Skeletal muscle tissue (tissue), 3 donors: ENCODE measurements at regions not wholly inside any gene's neighbourhood (a gene's known extent, or its start where the extent isn't known, plus 50 kb on each side); places are given as distances from the start of the nearest gene placed in this dataset.

Source experiments
- H3K27ac ChIP-seq: one replicate; pipeline ENCODE4 v1.7.0; 2013; ENCODE audit warnings: mild to moderate bottlenecking, low read depth, low read length, inconsistent platforms
- H3K27me3 ChIP-seq, 3 donors: one replicate each; pipeline ENCODE4 v1.7.0; 2013; ENCODE audit warnings: low read length in 3 of 3; ENCODE audit not compliant: control insufficient read depth in 3 of 3, insufficient read depth in 3 of 3
- H3K36me3 ChIP-seq, 3 donors: one replicate each; pipeline ENCODE4 v1.7.0; 2013; ENCODE audit warnings: low read length in 3 of 3; ENCODE audit not compliant: control insufficient read depth in 3 of 3, insufficient read depth in 3 of 3
- H3K4me1 ChIP-seq, 3 donors: one replicate each; pipeline ENCODE4 v1.7.0; 2013; ENCODE audit warnings: low read length in 3 of 3, mild to moderate bottlenecking in 3 of 3; ENCODE audit not compliant: control insufficient read depth in 3 of 3, insufficient read depth in 3 of 3
- H3K4me3 ChIP-seq, 3 donors: one replicate each; pipeline ENCODE4 v1.7.0; 2013; ENCODE audit warnings: low read length in 3 of 3
- H3K9ac ChIP-seq, 3 donors: one replicate each; pipeline ENCODE4 v1.7.0; 2013; ENCODE audit warnings: low read length in 3 of 3, mild to moderate bottlenecking in 3 of 3, moderate library complexity in 2 of 3, low read depth in 1 of 3
- H3K9me3 ChIP-seq, 3 donors: one replicate each; pipeline ENCODE4 v1.7.0; 2013; ENCODE audit warnings: low read length in 3 of 3; ENCODE audit not compliant: control insufficient read depth in 3 of 3
- donor health status: Osteomylitis.

DNA sequence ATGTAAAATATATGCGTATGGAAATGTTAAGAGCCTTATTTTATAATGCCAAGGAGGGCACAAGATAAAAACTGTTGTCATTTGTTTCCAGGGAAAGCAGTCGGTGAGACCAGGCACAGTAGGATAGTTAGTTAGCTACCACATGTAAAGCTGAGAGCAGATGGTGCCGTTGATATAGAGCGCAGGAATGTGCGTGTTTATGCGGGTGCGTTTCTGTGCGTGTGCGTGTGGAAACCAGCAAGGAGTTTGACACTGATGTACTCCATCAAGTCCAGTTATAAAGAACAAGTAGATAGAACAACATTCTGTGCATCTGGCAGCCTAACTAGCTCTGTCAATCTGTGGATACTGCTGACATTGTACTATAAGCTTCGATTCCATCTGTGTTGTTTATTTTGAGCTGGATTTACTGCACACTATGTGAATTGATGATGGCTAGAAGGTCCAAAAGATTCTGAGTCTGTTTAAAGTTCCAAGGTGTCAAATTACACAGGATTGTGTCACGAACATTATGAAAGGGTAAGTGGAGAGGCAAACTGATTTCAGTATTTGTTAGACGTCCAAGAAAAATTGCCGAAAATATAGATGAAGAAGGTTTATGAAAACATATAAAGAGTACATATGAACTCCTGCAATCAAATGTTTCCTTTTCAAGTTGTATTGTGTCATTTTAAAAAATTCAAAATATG is 494.9 kb upstream of the MEF2C start:
- Histone ChIP-seq H3K27me3 (no peaks in the 10 kb centered on the region), H3K9me3 (no peaks in the 10 kb centered on the region), H3K4me1 (no peaks in the 10 kb centered on the region)

DNA sequence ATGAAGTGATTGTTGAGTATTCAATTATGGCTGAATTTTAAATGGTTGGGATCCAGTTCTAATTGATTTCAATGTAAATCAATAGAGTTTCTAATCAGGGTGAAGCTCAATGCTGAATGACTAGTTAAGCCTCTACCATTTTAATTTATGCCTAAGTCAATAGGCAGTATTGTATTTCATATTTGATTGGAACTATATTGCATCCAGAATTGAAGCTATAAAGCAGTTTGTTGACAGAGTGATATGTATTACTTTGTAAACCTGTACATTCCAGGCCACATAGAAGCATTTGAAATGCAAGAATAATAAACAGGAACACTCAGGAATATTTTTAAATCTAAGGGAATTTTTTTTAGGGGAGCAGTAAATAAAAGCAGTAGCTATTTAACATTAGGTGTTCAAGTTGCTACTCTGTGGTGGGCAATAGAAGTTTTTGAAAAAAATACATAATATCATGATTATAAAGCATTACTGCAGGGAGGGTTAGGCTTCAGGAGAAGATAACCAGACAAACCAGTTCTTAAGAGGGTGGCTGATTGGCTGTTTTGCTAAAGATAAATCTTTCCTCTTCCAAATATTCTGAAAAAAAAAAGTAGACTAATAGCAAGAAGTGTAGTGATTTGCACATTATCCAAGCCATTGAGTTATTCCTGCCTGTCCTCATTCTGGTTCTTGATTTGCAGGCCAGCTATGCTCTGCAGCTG is 492.0 kb upstream of the MEF2C start:
- no peaks in the 10 kb centered on the region for H3K27me3 ChIP-seq
- no peaks in the 10 kb centered on the region for H3K36me3 ChIP-seq
- H3K27ac ChIP-seq, result no peak overlapping the region
- no peak overlapping the region for H3K9ac ChIP-seq
- no peak overlapping the region for H3K4me3 ChIP-seq
- no peaks in the 10 kb centered on the region for H3K9me3 ChIP-seq
- no peaks in the 10 kb centered on the region for H3K4me1 ChIP-seq

More for the DNA sequence above, 494.9 kb upstream of the MEF2C start:
- H3K27ac ChIP-seq, result no peak overlapping the region
- no peak overlapping the region for H3K4me3 ChIP-seq
- no peak overlapping the region for H3K9ac ChIP-seq
- no peaks in the 10 kb centered on the region for H3K36me3 ChIP-seq

DNA sequence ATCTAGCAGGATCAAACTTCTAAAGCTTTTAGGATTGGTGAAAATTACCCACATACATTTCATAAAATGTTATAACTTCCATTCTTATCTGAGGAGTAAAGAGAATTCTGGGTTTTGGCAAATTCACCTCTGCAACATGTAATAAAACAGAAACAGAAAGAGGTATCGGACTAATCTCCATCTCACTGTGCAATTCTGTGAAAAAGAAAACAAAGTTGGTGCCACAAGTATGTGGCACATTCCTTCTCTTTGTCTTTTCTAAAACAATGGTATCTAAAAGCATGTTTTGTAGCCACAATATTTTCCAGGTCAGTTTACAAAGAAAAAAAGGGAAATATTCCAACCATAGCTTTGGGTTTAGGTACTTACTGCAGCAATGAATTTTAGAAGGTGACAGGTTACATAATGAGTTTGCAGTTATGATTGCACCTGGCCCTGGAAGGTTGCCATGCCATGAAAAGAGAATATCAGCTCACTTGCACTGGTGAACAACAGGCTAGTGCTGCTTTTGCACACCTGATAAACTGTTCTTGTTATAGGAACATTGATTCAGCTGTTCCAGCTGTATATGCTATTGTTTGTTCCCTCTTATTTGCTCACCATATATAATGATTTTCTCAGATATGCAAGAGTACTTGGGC is 491.3 kb upstream of the MEF2C start:
- Histone ChIP-seq H3K27me3 (no peaks in the 10 kb centered on the region), H3K9ac (no peak overlapping the region), H3K9me3 (no peaks in the 10 kb centered on the region), H3K4me1 (no peaks in the 10 kb centered on the region), H3K36me3 (no peaks in the 10 kb centered on the region), H3K27ac (no peak overlapping the region), H3K4me3 (no peak overlapping the region)

DNA sequence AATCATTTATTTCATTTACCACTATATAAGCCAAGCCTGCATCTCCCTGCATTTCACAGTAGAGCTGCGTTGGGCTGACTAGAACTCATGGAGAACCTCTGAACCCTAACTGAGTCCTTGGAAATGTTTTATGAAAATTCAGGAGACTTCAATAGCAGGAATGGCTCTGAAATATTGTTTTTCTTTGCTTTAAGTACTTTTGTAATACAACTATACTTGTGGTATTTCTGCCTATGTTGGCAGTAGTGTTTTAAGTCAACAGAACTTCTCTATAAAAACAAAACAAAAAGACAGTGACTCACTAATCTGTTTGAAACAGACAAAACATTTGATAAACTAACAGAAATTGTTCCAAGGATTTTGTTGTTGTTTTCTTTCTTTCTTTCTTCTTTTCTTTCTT is 489.2 kb upstream of the MEF2C start:
- no peaks in the 10 kb centered on the region for H3K27me3 ChIP-seq
- no peak overlapping the region for H3K27ac ChIP-seq
- no peaks in the 10 kb centered on the region for H3K4me1 ChIP-seq
- no peaks in the 10 kb centered on the region for H3K36me3 ChIP-seq
- no peak overlapping the region for H3K9ac ChIP-seq
- no peaks in the 10 kb centered on the region for H3K9me3 ChIP-seq
- no peak overlapping the region for H3K4me3 ChIP-seq

DNA sequence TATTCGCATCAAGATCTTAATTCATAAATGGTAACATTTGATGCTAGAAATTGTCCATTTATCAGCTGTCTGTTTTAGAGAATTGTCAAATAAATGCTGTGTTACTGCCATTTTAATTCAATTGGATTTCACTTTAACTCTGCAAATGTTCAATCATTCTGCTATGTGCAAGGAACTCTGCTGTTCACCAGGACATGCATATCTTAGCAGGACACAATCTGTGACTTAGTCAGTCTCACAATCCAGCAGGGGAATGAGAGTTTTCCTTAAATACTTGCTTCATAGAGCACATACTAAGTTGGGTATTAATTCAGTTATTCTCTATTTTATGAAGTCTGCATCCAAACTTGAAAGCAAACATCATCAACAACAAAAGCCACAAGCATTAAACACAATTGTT is 488.7 kb upstream of the MEF2C start:
- H3K27ac ChIP-seq, result no peak overlapping the region
- H3K4me3 ChIP-seq, result no peak overlapping the region
- no peaks in the 10 kb centered on the region for H3K36me3 ChIP-seq
- H3K4me1 ChIP-seq, result no peaks in the 10 kb centered on the region
- no peaks in the 10 kb centered on the region for H3K27me3 ChIP-seq
- H3K9me3 ChIP-seq, result no peaks in the 10 kb centered on the region
- no peak overlapping the region for H3K9ac ChIP-seq

DNA sequence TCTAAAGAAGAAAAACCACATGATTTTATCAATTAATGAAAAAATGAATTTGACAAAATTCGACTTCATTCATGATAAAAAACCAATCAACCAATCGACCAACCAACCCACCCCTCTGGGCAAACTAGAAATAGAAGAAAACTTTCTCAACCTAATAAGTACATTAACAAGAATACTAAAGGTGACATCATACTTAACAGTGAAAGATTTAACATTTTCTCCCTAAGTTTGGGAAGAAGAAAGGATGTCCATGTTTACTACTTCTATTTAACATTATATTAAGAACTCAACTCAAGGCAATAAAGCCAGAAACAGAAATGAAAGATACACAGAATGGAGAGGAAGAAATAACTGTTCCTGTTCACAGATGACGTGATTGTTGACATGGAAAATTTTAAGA is 476.1 kb upstream of the MEF2C start:
- H3K36me3 ChIP-seq, result no peaks in the 10 kb centered on the region
- no peak overlapping the region for H3K9ac ChIP-seq
- H3K27ac ChIP-seq, result no peak overlapping the region
- no peaks in the 10 kb centered on the region for H3K4me1 ChIP-seq
- H3K27me3 ChIP-seq, result no peaks in the 10 kb centered on the region
- no peaks in the 10 kb centered on the region for H3K9me3 ChIP-seq
- H3K4me3 ChIP-seq, result no peak overlapping the region

DNA sequence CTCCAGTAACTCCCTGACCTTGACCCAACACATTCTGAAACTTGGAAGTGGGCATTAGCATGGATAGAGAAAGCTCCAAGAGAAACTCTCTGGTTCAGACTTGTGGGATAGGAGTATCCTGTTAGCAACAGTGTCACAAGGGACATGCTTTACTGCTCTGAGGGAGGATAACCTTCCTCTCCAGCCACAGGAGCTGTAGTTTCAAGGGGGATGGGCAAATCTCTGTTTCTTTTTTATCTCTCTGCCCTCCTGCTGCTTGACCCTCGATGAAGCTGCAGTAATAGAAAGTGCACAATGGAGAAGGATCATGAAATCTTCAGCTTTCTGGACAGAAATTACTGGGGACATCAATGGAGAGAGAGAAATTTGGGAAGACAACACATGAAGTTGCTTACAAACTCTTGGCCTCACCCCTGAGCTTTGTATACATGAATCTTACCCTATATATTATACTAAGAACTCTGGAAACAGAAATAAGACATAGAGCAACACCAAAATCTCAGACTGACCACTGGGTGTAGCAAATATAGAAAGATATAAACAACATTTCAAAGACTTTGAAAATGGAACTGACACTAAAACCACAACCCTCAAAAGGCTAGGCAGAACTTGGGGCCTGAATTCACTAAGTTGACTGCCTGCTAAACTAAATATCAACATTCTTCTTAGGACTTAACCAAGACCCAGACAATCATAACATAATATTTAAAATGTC is 471.0 kb upstream of the MEF2C start:
- H3K4me1 ChIP-seq, result no peaks in the 10 kb centered on the region
- no peak overlapping the region for H3K4me3 ChIP-seq
- H3K27me3 ChIP-seq, result no peaks in the 10 kb centered on the region
- no peak overlapping the region for H3K9ac ChIP-seq
- no peak overlapping the region for H3K27ac ChIP-seq
- H3K9me3 ChIP-seq, result no peaks in the 10 kb centered on the region
- H3K36me3 ChIP-seq, result no peaks in the 10 kb centered on the region

DNA sequence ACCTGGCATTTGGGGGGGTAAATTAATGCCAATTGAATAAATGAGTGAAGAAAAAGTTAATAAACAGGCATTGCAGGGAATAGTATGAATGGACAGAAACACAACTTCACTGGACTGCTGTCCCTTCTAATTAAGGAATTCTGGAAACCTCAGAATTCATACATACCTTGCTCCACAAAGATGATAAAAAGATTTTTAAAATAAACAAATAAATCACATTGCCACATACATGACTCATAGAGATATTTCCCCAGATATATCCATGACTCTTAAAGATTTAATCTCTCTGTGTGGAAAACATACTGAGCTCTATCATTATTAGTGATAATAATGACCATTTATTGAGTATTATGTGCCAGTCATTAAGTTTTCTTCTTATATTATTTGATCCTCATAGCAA is 469.0 kb upstream of the MEF2C start:
- Histone ChIP-seq H3K27me3 (no peaks in the 10 kb centered on the region), H3K4me1 (no peaks in the 10 kb centered on the region), H3K27ac (no peak overlapping the region), H3K9me3 (no peaks in the 10 kb centered on the region), H3K36me3 (no peaks in the 10 kb centered on the region), H3K4me3 (no peak overlapping the region), H3K9ac (no peak overlapping the region)

DNA sequence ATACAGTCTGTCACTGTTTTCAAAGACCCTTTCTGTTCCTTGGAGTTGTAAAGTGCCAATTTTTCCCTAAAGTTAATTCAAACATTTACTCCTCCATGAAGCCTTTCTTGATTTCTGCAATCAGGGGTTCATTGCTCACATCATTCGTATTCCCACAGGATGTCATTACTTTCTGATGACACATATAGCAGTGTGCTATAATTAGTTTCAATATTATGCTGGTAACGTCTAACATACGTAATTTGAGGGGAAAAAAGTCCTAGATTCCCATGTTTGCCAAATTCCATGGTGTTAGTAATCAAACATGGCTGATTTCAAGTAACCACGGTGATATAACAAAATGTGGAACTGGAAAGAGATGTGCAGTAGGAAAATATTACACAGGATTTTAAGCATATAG is 468.2 kb upstream of the MEF2C start:
- Histone ChIP-seq H3K9me3 (no peaks in the 10 kb centered on the region), H3K4me1 (no peaks in the 10 kb centered on the region), H3K36me3 (no peaks in the 10 kb centered on the region), H3K27ac (no peak overlapping the region), H3K27me3 (no peaks in the 10 kb centered on the region), H3K4me3 (no peak overlapping the region), H3K9ac (no peak overlapping the region)

DNA sequence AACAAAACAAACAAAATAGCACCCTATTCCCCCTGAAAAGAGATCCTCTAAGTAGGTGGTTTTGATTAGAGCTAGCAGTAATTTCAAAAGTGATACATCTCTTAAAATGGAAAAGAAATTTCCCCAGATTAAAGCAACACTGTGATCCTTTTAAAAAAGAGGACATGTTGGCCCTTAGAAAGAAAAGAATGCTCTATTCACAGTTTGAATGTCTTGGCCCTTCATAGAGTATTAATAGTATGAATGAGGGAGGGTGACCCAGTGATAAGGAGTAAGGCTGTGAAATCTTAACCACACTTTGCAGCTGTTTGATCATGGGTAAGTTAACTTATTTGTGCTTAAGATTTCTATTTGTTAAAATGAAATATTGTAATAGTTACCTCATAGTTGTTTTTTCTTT is 467.7 kb upstream of the MEF2C start:
- no peaks in the 10 kb centered on the region for H3K9me3 ChIP-seq
- no peaks in the 10 kb centered on the region for H3K27me3 ChIP-seq
- no peak overlapping the region for H3K9ac ChIP-seq
- no peaks in the 10 kb centered on the region for H3K36me3 ChIP-seq
- H3K27ac ChIP-seq, result no peak overlapping the region
- no peaks in the 10 kb centered on the region for H3K4me1 ChIP-seq
- H3K4me3 ChIP-seq, result no peak overlapping the region
